Uterus (tissue), 3 donors: ENCODE measurements at regions not wholly inside any gene's neighbourhood (a gene's known extent, or its start where the extent isn't known, plus 50 kb on each side); places are given as distances from the start of the nearest gene placed in this dataset.

Source experiments
- DNase-seq, 2 donors: peaks; one replicate each; pipeline ENCODE4 v3.0.0-alpha.2; 2019 to 2020
- H3K27ac ChIP-seq, 2 donors: fragments of 200-600 bp; sonication (generic); 1 replicate in 1 of 2; 2 replicates in 1 of 2; pipeline ENCODE4 v1.5.1; 2016 to 2018
- H3K27me3 ChIP-seq, 2 donors: fragments of 200-600 bp; sonication (generic); one replicate each; pipeline ENCODE4 v1.5.1; 2018 to 2019; ENCODE audit warnings: control low read depth in 1 of 2
- H3K36me3 ChIP-seq, 2 donors: fragments of 200-600 bp; sonication (generic); one replicate each; pipeline ENCODE4 v1.5.1; 2019; ENCODE audit warnings: control low read depth in 1 of 2
- H3K4me1 ChIP-seq, 2 donors: fragments of 200-600 bp; sonication (generic); one replicate each; pipeline ENCODE4 v1.5.1; 2018 to 2019; ENCODE audit warnings: control low read depth in 1 of 2
- H3K4me3 ChIP-seq, 2 donors: fragments of 200-600 bp; sonication (generic); 1 replicate in 1 of 2; 2 replicates in 1 of 2; pipeline ENCODE4 v1.5.1; 2018 to 2019; ENCODE audit warnings: mild to moderate bottlenecking in 1 of 2
- H3K9me3 ChIP-seq, 2 donors: fragments of 200-600 bp; sonication (generic); one replicate each; pipeline ENCODE4 v1.5.1; 2019; ENCODE audit warnings: control low read depth in 1 of 2
- POLR2A ChIP-seq, 2 donors: fragments of 450-650 bp; IDR thresholded peaks; one replicate each; pipeline ENCODE4 v1.6.1; 2016; ENCODE audit warnings: antibody characterized with exemption in 2 of 2, mild to moderate bottlenecking in 1 of 2, moderate library complexity in 1 of 2
- intact Hi-C: fragments of 100-400 bp; cut with DNase I; formaldehyde crosslinking; loops from one replicate; pipeline ENCODE4 v1.15.1; 2023; ENCODE audit warnings: low total_unique reads
- TF ChIP-seq, protein P1 (sequence below), 4 experiments: fragments of 200-600 bp in 2 of 4; fragments of 450-650 bp in 2 of 4; sonication (generic) in 2 of 4; IDR thresholded peaks; one replicate each; pipeline ENCODE4 v1.5.1; 2016 to 2019; ENCODE audit warnings: antibody characterized with exemption in 4 of 4, mild to moderate bottlenecking in 2 of 4, moderate library complexity in 1 of 4
- donor health status: DM: yes; HTN: yes; CAD: no.

DNA sequence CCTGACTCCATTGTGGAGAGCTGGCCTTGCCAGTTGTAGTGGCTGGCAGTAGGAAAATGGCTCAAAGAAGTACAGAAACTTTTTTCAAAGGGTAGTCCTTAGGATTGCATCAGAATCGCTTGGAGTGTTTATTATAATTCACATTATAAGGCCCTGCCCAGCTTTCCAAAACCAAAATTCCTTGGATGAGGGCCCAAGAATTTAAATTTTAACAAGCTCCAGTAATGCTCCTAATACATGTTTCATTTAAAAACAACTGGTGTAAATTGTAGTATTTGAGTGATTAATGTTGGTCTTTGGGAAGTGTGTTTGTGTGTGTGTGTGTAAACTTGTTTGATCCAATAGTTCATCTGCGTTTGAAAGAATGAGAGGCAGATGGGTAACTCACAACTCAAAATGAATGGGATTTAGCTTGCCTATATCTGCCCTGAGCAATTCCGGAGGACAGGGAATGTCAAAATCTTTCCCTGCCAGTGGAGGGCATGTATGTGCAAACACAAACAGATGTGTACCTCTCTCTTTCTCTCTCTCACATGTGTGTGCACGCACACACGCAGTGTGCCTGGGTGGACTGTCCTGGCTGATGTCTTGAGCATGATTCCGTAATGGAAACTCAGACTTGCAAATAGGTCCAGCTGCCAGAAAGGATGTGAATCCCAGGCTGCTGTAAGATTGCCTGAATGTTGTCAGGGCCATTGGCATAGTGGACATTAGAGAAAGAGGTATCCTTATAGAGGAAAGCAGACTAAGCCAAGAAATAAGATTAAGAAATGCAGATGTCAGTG lies 293.1 kb downstream of the LMX1A start:
- Histone ChIP-seq H3K27ac (peak overlapping the region; percentile 56 to 63), H3K36me3 (no peaks in the 10 kb centered on the region), H3K9me3 (no peaks in the 10 kb centered on the region), H3K27me3 (no peaks in the 10 kb centered on the region), H3K4me1 (no peaks in the 10 kb centered on the region), H3K4me3 (no peak overlapping the region)
- intact Hi-C loops = no loop called here
- TF ChIP-seq, protein P1, sequence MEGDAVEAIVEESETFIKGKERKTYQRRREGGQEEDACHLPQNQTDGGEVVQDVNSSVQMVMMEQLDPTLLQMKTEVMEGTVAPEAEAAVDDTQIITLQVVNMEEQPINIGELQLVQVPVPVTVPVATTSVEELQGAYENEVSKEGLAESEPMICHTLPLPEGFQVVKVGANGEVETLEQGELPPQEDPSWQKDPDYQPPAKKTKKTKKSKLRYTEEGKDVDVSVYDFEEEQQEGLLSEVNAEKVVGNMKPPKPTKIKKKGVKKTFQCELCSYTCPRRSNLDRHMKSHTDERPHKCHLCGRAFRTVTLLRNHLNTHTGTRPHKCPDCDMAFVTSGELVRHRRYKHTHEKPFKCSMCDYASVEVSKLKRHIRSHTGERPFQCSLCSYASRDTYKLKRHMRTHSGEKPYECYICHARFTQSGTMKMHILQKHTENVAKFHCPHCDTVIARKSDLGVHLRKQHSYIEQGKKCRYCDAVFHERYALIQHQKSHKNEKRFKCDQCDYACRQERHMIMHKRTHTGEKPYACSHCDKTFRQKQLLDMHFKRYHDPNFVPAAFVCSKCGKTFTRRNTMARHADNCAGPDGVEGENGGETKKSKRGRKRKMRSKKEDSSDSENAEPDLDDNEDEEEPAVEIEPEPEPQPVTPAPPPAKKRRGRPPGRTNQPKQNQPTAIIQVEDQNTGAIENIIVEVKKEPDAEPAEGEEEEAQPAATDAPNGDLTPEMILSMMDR (IDR thresholded peaks at IDR 0.05) = no peak
- no peak for TF ChIP-seq POLR2A (IDR thresholded peaks at IDR 0.05)
- peak in 1 of 2 donors; percentile 30 for DNase-seq

DNA sequence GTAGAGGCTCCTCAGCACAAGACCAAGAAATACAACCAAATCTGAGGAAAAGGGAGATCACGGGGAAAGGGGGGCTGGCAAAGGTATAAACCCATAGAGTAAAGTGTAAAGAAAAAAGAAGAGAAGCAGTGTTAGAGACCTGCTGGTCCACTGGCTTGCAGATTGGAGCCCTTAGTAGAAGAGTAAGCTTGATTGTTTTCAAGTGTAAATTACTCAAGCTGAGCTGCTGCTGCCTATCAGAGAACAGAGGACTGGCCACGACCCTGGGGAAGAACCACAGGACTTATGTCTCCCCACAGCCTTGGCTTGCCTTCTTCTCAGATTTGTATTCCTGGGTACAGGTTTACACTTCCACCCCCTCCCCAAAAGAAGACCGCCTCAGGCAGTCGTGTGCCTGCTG lies 294.2 kb downstream of the LMX1A start:
- DNase-seq = no peak
- intact Hi-C loops = no loop called here
- Histone ChIP-seq H3K9me3 (no peaks in the 10 kb centered on the region), H3K36me3 (no peaks in the 10 kb centered on the region), H3K27ac (peak overlapping the region in 1 of 2 donors; percentile 63), H3K4me3 (no peak overlapping the region), H3K27me3 (no peaks in the 10 kb centered on the region), H3K4me1 (no peaks in the 10 kb centered on the region)
- TF ChIP-seq POLR2A (IDR thresholded peaks at IDR 0.05) = no peak
- TF ChIP-seq, protein P1 (IDR thresholded peaks at IDR 0.05) = no peak

DNA sequence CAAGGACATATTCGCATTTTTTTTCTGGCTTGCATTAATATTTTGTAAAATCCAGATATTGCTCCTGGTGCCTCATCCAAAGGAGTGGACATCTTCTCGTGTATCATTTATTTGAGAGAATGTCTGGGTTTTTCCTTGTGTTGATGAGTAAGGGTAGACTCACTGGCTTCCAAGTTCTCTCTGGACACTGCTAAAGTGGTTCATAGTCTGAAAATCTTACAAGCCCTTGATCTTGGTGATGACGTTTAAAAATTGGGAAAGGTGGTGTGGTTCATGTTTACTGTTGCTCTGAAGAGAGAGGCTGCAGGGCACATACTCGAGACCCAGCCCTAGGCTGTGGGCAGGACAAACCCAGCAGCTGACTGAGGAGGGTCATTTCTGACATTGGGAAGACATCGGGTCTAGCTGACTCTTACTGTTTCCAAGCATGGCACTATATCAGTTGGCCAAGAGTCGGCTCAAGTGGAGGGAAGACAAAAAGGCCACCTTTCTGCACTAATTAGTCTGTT lies 296.2 kb downstream of the LMX1A start:
- TF ChIP-seq, protein P1 (IDR thresholded peaks at IDR 0.05) = no peak
- TF ChIP-seq POLR2A (IDR thresholded peaks at IDR 0.05) = no peak
- DNase-seq = no peak
- intact Hi-C loops = no loop called here

DNA sequence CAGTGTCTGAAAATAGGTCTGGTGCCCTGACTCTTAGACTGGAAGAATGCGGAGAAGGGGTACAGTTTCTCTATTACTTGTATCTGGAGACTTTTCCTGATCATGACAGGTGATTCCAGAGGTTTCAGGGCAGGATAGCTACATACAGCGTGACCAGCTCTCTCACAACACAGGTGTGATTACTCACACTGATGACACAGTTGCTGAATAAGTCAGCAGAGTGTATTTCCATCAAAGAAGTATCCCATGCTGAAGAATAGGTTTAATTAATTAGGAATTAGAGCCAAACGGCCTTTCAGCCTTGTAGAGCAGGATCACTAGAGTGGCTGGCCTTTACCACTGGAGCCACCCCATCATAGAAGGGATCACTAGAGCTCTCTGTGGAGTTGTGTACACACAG lies 298.6 kb downstream of the LMX1A start:
- Histone ChIP-seq H3K9me3 (no peaks in the 10 kb centered on the region), H3K36me3 (no peaks in the 10 kb centered on the region), H3K4me1 (no peaks in the 10 kb centered on the region), H3K27me3 (no peaks in the 10 kb centered on the region), H3K27ac (no peak overlapping the region), H3K4me3 (no peak overlapping the region)
- DNase-seq = no peak
- TF ChIP-seq, protein P1 (IDR thresholded peaks at IDR 0.05) = no peak
- no peak for TF ChIP-seq POLR2A (IDR thresholded peaks at IDR 0.05)
- intact Hi-C loops = no loop called here

More for the DNA sequence above, 296.2 kb downstream of the LMX1A start:
- no peaks in the 10 kb centered on the region for H3K36me3 ChIP-seq
- H3K9me3 ChIP-seq = no peaks in the 10 kb centered on the region
- H3K27ac ChIP-seq = no peak overlapping the region
- H3K4me3 ChIP-seq = no peak overlapping the region
- no peaks in the 10 kb centered on the region for H3K27me3 ChIP-seq
- H3K4me1 ChIP-seq = no peaks in the 10 kb centered on the region

DNA sequence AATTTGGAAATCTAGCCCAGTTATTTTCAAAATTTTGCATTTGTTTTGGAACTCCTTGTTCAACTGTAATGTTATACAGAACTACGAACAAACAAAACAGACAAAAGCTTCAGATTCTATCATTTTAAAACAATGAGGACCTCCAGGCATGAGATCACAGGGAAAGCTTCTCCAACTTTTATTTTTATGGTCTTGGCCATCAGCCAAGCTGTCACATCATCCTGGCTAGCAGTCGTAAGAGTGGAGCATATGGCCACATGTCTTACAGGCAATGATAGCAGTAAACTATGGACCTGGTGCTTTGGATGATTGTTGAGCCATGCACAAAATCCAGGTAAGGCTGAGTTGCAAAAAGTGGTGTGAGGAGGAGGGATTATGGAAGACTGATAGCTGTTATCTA lies 299.6 kb downstream of the LMX1A start:
- Histone ChIP-seq H3K36me3 (no peaks in the 10 kb centered on the region), H3K4me3 (no peak overlapping the region), H3K4me1 (no peaks in the 10 kb centered on the region), H3K27me3 (no peaks in the 10 kb centered on the region), H3K9me3 (no peaks in the 10 kb centered on the region), H3K27ac (no peak overlapping the region)
- intact Hi-C loops = no loop called here
- DNase-seq = no peak
- no peak for TF ChIP-seq POLR2A (IDR thresholded peaks at IDR 0.05)
- TF ChIP-seq, protein P1 (IDR thresholded peaks at IDR 0.05) = no peak
